ENCODE measurements at regions not wholly inside any gene's neighbourhood (a gene's known extent, or its start where the extent isn't known, plus 50 kb on each side); places are given as distances from the start of the nearest gene placed in this dataset.

GRCh38 chr4:103318327-103318726 lies 120.2 kb upstream of the CENPE start:
- TF ChIP-seq, protein P1, sequence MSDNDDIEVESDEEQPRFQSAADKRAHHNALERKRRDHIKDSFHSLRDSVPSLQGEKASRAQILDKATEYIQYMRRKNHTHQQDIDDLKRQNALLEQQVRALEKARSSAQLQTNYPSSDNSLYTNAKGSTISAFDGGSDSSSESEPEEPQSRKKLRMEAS (IDR thresholded peaks at IDR 0.05) = no peak
- TF ChIP-seq ZBTB7A (IDR thresholded peaks at IDR 0.05; ENCODE audit: low read depth) (no peak), TEAD4 (IDR thresholded peaks at IDR 0.05) (no peak), CEBPB (IDR thresholded peaks at IDR 0.05) (no peak), TAF1 (IDR thresholded peaks at IDR 0.05; ENCODE audit: low read depth) (no peak), YY1 (IDR thresholded peaks at IDR 0.05; ENCODE audit: low read depth) (no peak), CREB1 (IDR thresholded peaks at IDR 0.05; ENCODE audit: low read depth) (no peak), TCF12 (IDR thresholded peaks at IDR 0.05; ENCODE audit: low read depth) (no peak), RAD21 (IDR thresholded peaks at IDR 0.05; ENCODE audit: low read depth) (no peak), FOXM1 (IDR thresholded peaks at IDR 0.05; ENCODE audit: borderline replicate concordance, low read depth) (no peak), NFIC (IDR thresholded peaks at IDR 0.05) (no peak), EGR1 (IDR thresholded peaks at IDR 0.05) (no peak), EP300 (IDR thresholded peaks at IDR 0.05; ENCODE audit: borderline replicate concordance) (no peak)
- TF ChIP-seq, protein P2, sequence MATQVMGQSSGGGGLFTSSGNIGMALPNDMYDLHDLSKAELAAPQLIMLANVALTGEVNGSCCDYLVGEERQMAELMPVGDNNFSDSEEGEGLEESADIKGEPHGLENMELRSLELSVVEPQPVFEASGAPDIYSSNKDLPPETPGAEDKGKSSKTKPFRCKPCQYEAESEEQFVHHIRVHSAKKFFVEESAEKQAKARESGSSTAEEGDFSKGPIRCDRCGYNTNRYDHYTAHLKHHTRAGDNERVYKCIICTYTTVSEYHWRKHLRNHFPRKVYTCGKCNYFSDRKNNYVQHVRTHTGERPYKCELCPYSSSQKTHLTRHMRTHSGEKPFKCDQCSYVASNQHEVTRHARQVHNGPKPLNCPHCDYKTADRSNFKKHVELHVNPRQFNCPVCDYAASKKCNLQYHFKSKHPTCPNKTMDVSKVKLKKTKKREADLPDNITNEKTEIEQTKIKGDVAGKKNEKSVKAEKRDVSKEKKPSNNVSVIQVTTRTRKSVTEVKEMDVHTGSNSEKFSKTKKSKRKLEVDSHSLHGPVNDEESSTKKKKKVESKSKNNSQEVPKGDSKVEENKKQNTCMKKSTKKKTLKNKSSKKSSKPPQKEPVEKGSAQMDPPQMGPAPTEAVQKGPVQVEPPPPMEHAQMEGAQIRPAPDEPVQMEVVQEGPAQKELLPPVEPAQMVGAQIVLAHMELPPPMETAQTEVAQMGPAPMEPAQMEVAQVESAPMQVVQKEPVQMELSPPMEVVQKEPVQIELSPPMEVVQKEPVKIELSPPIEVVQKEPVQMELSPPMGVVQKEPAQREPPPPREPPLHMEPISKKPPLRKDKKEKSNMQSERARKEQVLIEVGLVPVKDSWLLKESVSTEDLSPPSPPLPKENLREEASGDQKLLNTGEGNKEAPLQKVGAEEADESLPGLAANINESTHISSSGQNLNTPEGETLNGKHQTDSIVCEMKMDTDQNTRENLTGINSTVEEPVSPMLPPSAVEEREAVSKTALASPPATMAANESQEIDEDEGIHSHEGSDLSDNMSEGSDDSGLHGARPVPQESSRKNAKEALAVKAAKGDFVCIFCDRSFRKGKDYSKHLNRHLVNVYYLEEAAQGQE (IDR thresholded peaks at IDR 0.05; ENCODE audit: low read depth) = no peak
- TF ChIP-seq, protein P3, sequence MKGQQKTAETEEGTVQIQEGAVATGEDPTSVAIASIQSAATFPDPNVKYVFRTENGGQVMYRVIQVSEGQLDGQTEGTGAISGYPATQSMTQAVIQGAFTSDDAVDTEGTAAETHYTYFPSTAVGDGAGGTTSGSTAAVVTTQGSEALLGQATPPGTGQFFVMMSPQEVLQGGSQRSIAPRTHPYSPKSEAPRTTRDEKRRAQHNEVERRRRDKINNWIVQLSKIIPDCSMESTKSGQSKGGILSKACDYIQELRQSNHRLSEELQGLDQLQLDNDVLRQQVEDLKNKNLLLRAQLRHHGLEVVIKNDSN (IDR thresholded peaks at IDR 0.05) = no peak

- TF ChIP-seq CREB1 (IDR thresholded peaks at IDR 0.05; ENCODE audit: low read depth) (no peak), EP300 (IDR thresholded peaks at IDR 0.05; ENCODE audit: borderline replicate concordance) (no peak), RAD21 (IDR thresholded peaks at IDR 0.05; ENCODE audit: low read depth) (no peak), TAF1 (IDR thresholded peaks at IDR 0.05; ENCODE audit: low read depth) (no peak), YY1 (IDR thresholded peaks at IDR 0.05; ENCODE audit: low read depth) (no peak), FOXM1 (IDR thresholded peaks at IDR 0.05; ENCODE audit: borderline replicate concordance, low read depth) (no peak), CEBPB (IDR thresholded peaks at IDR 0.05) (no peak), NFIC (IDR thresholded peaks at IDR 0.05) (no peak), TCF12 (IDR thresholded peaks at IDR 0.05; ENCODE audit: low read depth) (no peak)
- TF ChIP-seq, protein P3 (IDR thresholded peaks at IDR 0.05) = no peak
- TF ChIP-seq, protein P1 (IDR thresholded peaks at IDR 0.05) = no peak
- TF ChIP-seq, protein P2 (IDR thresholded peaks at IDR 0.05; ENCODE audit: low read depth) = no peak
Observed at GRCh38 chr4:103308248-103308561, 110.1 kb upstream of the CENPE start.

GRCh38 chr4:103307453-103308247 lies 109.5 kb upstream of the CENPE start:
- TF ChIP-seq TAF1 (IDR thresholded peaks at IDR 0.05; ENCODE audit: low read depth) (no peak), ZBTB7A (IDR thresholded peaks at IDR 0.05; ENCODE audit: low read depth) (no peak), NFIC (IDR thresholded peaks at IDR 0.05) (no peak), FOXM1 (IDR thresholded peaks at IDR 0.05; ENCODE audit: borderline replicate concordance, low read depth) (no peak), TCF12 (IDR thresholded peaks at IDR 0.05; ENCODE audit: low read depth) (no peak), EGR1 (IDR thresholded peaks at IDR 0.05) (no peak), CREB1 (IDR thresholded peaks at IDR 0.05; ENCODE audit: low read depth) (no peak), EP300 (IDR thresholded peaks at IDR 0.05; ENCODE audit: borderline replicate concordance) (no peak), RAD21 (IDR thresholded peaks at IDR 0.05; ENCODE audit: low read depth) (no peak)
- TF ChIP-seq, protein P1 (IDR thresholded peaks at IDR 0.05) = no peak
- TF ChIP-seq, protein P2 (IDR thresholded peaks at IDR 0.05; ENCODE audit: low read depth) = no peak
- TF ChIP-seq, protein P3 (IDR thresholded peaks at IDR 0.05) = no peak

Data from Ishikawa (cell line).